IMR-90 (cell line): ENCODE measurements at regions not wholly inside any gene's neighbourhood (a gene's known extent, or its start where the extent isn't known, plus 50 kb on each side); places are given as distances from the start of the nearest gene placed in this dataset.

Source experiments
- MAFK ChIP-seq: IDR thresholded peaks from 2 replicates; pipeline ENCODE4 v1.6.1; 2012; ENCODE audit warnings: low read depth, low read length, improper control_type of control experiment
- POLR2A ChIP-seq: IDR thresholded peaks from 2 replicates; pipeline ENCODE4 v1.6.1; 2012; ENCODE audit warnings: mild to moderate bottlenecking, low read depth, low read length
- RFX5 ChIP-seq: IDR thresholded peaks from 2 replicates; pipeline ENCODE4 v1.8.0; 2012; ENCODE audit warnings: low read depth, mild to moderate bottlenecking, low read length, moderate library complexity
- TF ChIP-seq, protein P1 (sequence below): conservative IDR thresholded peaks from 2 replicates; pipeline ENCODE4 v1.5.1; 2012; ENCODE audit warnings: mild to moderate bottlenecking, low read depth, low read length, improper control_type of control experiment

DNA sequence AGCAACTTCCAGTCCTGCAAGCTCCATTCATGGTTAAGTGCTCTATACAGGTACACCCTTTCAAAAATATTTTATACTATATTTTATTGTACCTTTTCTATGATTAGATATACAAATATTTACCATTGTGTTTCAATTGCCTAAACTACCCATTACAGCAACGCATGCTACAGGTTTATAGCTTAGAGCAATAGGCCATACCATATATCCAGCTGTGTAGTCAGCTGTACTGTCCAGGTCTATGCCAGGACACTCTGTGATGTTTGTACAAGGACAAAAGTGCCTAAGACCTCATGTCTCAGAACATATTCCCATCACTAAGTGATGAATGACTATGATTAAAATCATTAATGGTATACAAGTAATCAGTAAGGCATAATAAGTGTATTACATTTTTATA is 368.7 kb downstream of the CMPK2 start:
- TF ChIP-seq, protein P1, sequence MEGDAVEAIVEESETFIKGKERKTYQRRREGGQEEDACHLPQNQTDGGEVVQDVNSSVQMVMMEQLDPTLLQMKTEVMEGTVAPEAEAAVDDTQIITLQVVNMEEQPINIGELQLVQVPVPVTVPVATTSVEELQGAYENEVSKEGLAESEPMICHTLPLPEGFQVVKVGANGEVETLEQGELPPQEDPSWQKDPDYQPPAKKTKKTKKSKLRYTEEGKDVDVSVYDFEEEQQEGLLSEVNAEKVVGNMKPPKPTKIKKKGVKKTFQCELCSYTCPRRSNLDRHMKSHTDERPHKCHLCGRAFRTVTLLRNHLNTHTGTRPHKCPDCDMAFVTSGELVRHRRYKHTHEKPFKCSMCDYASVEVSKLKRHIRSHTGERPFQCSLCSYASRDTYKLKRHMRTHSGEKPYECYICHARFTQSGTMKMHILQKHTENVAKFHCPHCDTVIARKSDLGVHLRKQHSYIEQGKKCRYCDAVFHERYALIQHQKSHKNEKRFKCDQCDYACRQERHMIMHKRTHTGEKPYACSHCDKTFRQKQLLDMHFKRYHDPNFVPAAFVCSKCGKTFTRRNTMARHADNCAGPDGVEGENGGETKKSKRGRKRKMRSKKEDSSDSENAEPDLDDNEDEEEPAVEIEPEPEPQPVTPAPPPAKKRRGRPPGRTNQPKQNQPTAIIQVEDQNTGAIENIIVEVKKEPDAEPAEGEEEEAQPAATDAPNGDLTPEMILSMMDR: no peak
- no peak for TF ChIP-seq RFX5
- TF ChIP-seq POLR2A: no peak
- TF ChIP-seq MAFK: no peak
